Prostate gland (tissue), 2 donors: ENCODE measurements at regions not wholly inside any gene's neighbourhood (a gene's known extent, or its start where the extent isn't known, plus 50 kb on each side); places are given as distances from the start of the nearest gene placed in this dataset.

Experiments used
- DNase-seq: peaks from one replicate; pipeline ENCODE4 v3.0.0-alpha.2; 2019; ENCODE audit warnings: low spot score
- H3K27ac ChIP-seq, 2 donors: fragments of 200-600 bp; sonication (generic); 2 replicates each; pipeline ENCODE4 v1.5.1; 2017 to 2019
- H3K27me3 ChIP-seq: fragments of 200-600 bp; sonication (generic); replicated peaks from 2 replicates; pipeline ENCODE4 v1.5.1; 2019; ENCODE audit not compliant: insufficient read depth
- H3K36me3 ChIP-seq, 2 donors: fragments of 200-600 bp; sonication (generic); 1 replicate in 1 of 2; 2 replicates in 1 of 2; pipeline versions ENCODE4 v1.5.1 to v1.8.1; 2017 to 2019
- H3K4me1 ChIP-seq: fragments of 200-600 bp; sonication (generic); replicated peaks from 2 replicates; pipeline ENCODE4 v1.5.1; 2019
- H3K4me3 ChIP-seq, 2 donors: fragments of 200-600 bp; sonication (generic); 2 replicates each; pipeline ENCODE4 v1.5.1; 2017 to 2019
- H3K9me3 ChIP-seq: fragments of 200-600 bp; sonication (generic); 2 replicates; pipeline ENCODE4 v1.5.1; 2017
- CTCF ChIP-seq, 4 experiments: fragments of 200-600 bp in 2 of 4; fragments of 450-650 bp in 2 of 4; sonication (generic) in 2 of 4; IDR thresholded peaks; 1 replicate in 3 of 4; 2 replicates in 1 of 4; pipeline ENCODE4 v1.5.1; 2016 to 2019; ENCODE audit warnings: antibody characterized with exemption in 4 of 4, mild to moderate bottlenecking in 2 of 4, moderate library complexity in 2 of 4
- POLR2A ChIP-seq: fragments of 450-650 bp; IDR thresholded peaks from one replicate; pipeline ENCODE4 v1.6.1; 2016; ENCODE audit warnings: antibody characterized with exemption, mild to moderate bottlenecking
- POLR2AphosphoS5 ChIP-seq: sonication (generic); formaldehyde crosslinking; IDR thresholded peaks from one replicate; pipeline ENCODE4 v1.6.1; 2017; ENCODE audit warnings: antibody characterized with exemption
- WGBS: methylation state at CpG from one replicate; pipeline ENCODE4 v1.1.5; 2018; 5-methylcytosine and 5-hydroxymethylcytosine counted together
- intact Hi-C: fragments of 100-400 bp; cut with DNase I; formaldehyde crosslinking; loops from one replicate; pipeline ENCODE4 v1.14.2; 2022

- H3K4me3 ChIP-seq: no peak overlapping the region
- no peak for DNase-seq
- H3K4me1 ChIP-seq: no peaks in the 10 kb centered on the region
- 93% methylated on average over 1 of the region's 1 CpG for WGBS
- no peaks in the 10 kb centered on the region for H3K27me3 ChIP-seq
- no peak overlapping the region for H3K27ac ChIP-seq
- intact Hi-C loops: no loop called here
- H3K9me3 ChIP-seq: no peaks in the 10 kb centered on the region
- TF ChIP-seq CTCF (IDR thresholded peaks at IDR 0.05) (no peak), POLR2AphosphoS5 (no peak), POLR2A (no peak)
- H3K36me3 ChIP-seq: no peaks in the 10 kb centered on the region
These were observed 50.0 kb upstream of the PPP1R3C start for GRCh38 chr10:91682912-91683311.
